Chondrocyte (in vitro differentiated cells): ENCODE measurements at regions not wholly inside any gene's neighbourhood (a gene's known extent, or its start where the extent isn't known, plus 50 kb on each side); places are given as distances from the start of the nearest gene placed in this dataset.

ENCODE experiments used
- DNase-seq: peaks from one replicate; pipeline ENCODE4 v3.0.0; 2021; ENCODE audit warnings: mixed read lengths, low spot score
- H3K27ac Mint-ChIP-seq: one replicate; pipeline ENCODE4 v1.8.0; 2021; ENCODE audit warnings: mild to moderate bottlenecking, moderate library complexity, mixed read lengths; ENCODE audit not compliant: unreplicated experiment
- H3K27me3 Mint-ChIP-seq: 2 replicates; pipeline ENCODE4 v1.8.0; 2021; ENCODE audit warnings: low read depth, mixed read lengths
- H3K36me3 Mint-ChIP-seq: 2 replicates; pipeline ENCODE4 v1.8.0; 2021; ENCODE audit warnings: low read depth, mixed read lengths
- H3K4me1 Mint-ChIP-seq: 2 replicates; pipeline ENCODE4 v1.8.0; 2021; ENCODE audit warnings: low read depth, mild to moderate bottlenecking, mixed read lengths
- H3K4me3 Mint-ChIP-seq: one replicate; pipeline ENCODE4 v1.8.0; 2021; ENCODE audit warnings: mild to moderate bottlenecking, moderate library complexity, mixed read lengths; ENCODE audit not compliant: unreplicated experiment
- H3K9me3 Mint-ChIP-seq: 2 replicates; pipeline ENCODE4 v1.8.0; 2021; ENCODE audit warnings: low read depth, mixed read lengths
- TF ChIP-seq, protein P1 (sequence below): fragments of 200-600 bp; sonication (generic); IDR thresholded peaks from 2 replicates; pipeline ENCODE4 v1.5.0; 2021; ENCODE audit warnings: antibody characterized with exemption, mild to moderate bottlenecking, moderate library complexity

GRCh38 chr6:168888786-168889345 lies 364.8 kb downstream of the THBS2 start:
- Mint-ChIP-seq H3K9me3 (no peaks in the 10 kb centered on the region), H3K36me3 (no peaks in the 10 kb centered on the region), H3K27ac (no peak overlapping the region), H3K4me3 (no peak overlapping the region), H3K27me3 (peaks cover 4% of the 10 kb centered on the region), H3K4me1 (peaks cover 5% of the 10 kb centered on the region)
- TF ChIP-seq, protein P1, sequence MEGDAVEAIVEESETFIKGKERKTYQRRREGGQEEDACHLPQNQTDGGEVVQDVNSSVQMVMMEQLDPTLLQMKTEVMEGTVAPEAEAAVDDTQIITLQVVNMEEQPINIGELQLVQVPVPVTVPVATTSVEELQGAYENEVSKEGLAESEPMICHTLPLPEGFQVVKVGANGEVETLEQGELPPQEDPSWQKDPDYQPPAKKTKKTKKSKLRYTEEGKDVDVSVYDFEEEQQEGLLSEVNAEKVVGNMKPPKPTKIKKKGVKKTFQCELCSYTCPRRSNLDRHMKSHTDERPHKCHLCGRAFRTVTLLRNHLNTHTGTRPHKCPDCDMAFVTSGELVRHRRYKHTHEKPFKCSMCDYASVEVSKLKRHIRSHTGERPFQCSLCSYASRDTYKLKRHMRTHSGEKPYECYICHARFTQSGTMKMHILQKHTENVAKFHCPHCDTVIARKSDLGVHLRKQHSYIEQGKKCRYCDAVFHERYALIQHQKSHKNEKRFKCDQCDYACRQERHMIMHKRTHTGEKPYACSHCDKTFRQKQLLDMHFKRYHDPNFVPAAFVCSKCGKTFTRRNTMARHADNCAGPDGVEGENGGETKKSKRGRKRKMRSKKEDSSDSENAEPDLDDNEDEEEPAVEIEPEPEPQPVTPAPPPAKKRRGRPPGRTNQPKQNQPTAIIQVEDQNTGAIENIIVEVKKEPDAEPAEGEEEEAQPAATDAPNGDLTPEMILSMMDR = no peak
- DNase-seq = no peak

DNA sequence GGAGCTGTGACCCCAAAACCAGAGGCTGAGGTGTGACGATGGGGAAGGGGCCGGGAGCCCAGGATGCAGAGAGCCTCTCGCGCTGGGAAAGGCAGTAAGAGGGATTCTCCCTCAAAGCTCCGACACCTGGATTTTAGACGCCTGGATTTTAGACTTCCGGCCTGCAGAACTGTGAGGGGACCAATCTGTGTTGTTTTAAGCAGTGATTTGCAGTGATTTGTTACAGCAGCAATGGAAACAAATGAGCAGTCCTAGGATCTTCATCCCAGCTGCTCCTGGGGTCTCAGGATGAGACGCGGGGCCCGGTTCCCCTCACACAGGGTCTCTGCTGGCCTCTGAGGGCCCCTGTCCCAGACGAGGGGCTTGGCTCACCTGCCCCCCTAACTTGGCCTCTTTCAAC lies 365.5 kb downstream of the THBS2 start:
- peaks cover 6% of the 10 kb centered on the region for H3K27me3 Mint-ChIP-seq
- H3K9me3 Mint-ChIP-seq = no peaks in the 10 kb centered on the region
- peaks cover 5% of the 10 kb centered on the region for H3K4me1 Mint-ChIP-seq

DNA sequence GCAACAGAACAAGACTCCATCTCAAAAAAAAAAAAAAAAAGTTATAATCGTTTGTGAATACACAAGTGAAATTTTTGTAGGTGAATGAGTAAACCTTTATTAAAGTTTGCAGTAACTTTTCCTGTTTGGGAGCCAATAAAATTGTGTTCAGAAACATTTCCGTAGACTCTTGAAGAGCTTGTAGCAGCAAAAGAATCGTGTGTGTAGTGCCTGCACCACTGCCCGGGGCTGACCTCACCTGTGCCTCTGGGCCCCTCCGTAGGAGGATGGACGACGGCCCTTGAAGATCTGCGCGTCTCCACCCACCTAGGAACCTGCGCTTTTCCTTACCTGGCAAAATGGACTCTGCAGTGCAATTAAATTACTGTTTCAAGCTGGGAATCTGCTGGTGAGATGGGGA lies 366.0 kb downstream of the THBS2 start:
- Mint-ChIP-seq H3K4me3 (no peak overlapping the region), H3K27ac (no peak overlapping the region), H3K27me3 (peaks cover 10% of the 10 kb centered on the region), H3K9me3 (no peaks in the 10 kb centered on the region), H3K4me1 (peaks cover 5% of the 10 kb centered on the region), H3K36me3 (no peaks in the 10 kb centered on the region)
- TF ChIP-seq, protein P1 = no peak
- no peak for DNase-seq

More for the DNA sequence above, 365.5 kb downstream of the THBS2 start:
- Mint-ChIP-seq H3K4me3 (no peak overlapping the region), H3K27ac (no peak overlapping the region), H3K36me3 (no peaks in the 10 kb centered on the region)
- no peak for DNase-seq
- TF ChIP-seq, protein P1 = no peak

DNA sequence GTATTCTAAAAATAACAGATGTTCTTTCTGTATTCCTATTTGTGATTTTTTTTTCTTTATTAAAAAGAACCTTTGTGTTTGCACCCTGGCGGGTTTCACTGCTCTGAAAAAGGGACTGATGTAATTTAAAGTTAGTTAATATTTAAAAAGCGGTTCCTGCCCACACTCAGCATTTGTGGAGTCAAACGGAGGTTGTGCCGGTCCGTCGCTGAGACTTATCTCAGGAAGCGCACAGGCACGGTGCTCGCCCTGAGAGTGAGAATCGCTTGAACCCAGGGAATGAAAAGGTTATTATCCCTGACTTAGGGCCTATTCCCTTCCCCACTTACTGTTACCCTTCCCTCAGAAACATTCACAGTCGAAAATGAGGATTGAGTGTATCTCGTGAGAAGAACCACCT lies 366.7 kb downstream of the THBS2 start:
- DNase-seq = no peak
- Mint-ChIP-seq H3K27ac (no peak overlapping the region), H3K4me3 (no peak overlapping the region), H3K27me3 (peaks cover 10% of the 10 kb centered on the region), H3K9me3 (no peaks in the 10 kb centered on the region), H3K4me1 (peaks cover 5% of the 10 kb centered on the region), H3K36me3 (no peaks in the 10 kb centered on the region)
- TF ChIP-seq, protein P1 = no peak

DNA sequence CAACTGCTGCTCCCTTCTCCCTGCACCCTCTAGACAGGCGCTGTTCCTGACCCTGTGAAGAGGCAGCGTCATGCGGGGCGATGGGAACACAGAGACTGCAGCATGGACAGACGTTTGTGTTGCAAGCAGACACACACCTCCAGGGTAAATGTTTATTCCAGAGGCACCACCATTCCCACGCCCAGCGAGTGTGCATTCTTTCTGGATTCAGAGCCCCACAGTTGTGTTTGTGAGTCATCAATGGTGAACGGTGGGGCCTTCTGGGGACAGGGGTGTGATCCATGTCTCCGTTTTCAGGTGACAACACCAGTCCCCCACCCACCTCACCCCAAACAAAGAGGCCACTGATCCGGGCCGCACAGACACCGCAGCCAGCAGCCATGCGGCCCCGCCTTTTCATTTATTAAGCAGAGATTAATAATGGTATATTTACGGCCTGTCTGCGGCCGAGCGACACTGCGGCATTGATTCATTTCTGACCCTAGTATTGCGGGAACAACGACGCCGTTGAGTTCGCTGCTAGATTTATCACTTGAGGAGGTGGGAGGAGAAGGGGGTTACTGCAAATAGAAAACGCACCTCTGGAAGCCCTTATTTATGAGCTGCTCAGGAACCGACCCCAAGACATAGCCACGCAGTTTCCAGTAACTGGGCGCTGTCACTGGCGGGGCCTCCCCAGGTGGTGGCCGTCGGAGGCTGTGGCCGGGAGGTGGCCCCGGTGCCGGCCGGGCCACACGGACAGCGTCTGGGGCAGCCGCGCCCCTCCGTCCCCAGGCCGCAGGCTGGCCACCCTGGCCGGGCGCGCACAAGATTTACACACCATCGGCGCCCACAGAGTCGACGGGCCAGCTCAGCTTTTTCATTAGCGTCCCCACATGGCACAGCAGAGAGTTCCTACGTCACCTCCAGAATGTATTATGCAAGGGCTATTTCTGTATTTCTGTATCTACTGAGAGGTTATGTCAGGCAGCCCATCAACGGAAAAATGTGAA lies 367.6 kb downstream of the THBS2 start:
- H3K36me3 Mint-ChIP-seq = no peaks in the 10 kb centered on the region
- peaks cover 5% of the 10 kb centered on the region for H3K4me1 Mint-ChIP-seq
- no peak overlapping the region for H3K4me3 Mint-ChIP-seq
- no peak for DNase-seq
- H3K27ac Mint-ChIP-seq = no peak overlapping the region
- peaks cover 15% of the 10 kb centered on the region for H3K27me3 Mint-ChIP-seq
- no peaks in the 10 kb centered on the region for H3K9me3 Mint-ChIP-seq
- TF ChIP-seq, protein P1 = no peak
